ENCODE measurements at regions not wholly inside any gene's neighbourhood (a gene's known extent, or its start where the extent isn't known, plus 50 kb on each side); places are given as distances from the start of the nearest gene placed in this dataset.

DNA sequence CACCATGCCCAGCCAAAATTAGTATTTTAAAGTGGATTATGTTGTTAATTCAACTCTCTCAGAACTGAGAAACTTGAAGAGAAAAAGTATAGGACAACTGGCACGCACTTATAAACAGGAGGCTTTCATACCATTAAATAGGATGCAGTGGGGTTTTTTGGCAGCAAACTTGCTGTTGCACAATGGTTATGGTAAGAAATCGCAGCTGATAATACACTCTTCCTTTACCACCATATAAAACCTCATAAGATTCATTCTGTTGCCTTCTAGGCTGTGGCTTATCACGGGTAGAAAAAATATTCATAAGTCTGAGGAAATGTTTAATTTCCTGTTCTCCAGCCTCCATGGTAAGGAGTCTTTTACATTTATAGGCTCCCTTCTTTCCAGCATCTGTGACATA is 95.3 kb downstream of the TMCO5A start:
- 79% methylated on average over 3 of the region's 3 CpGs for WGBS

GRCh38 chr15:38030609-38031008 is 96.2 kb downstream of the TMCO5A start:
- Histone ChIP-seq H3K36me3 (no peaks in the 10 kb centered on the region), H3K9me3 (no peaks in the 10 kb centered on the region), H3K27me3 (no peaks in the 10 kb centered on the region), H3K4me3 (no peak overlapping the region), H3K27ac (no peak overlapping the region), H3K4me1 (no peaks in the 10 kb centered on the region)
- 94% methylated on average over 4 of the region's 4 CpGs for WGBS
- DNase-seq (ENCODE audit: low spot score in 2 of 2) = no peak
- no peak for TF ChIP-seq EP300 (IDR thresholded peaks at IDR 0.05)

More for the DNA sequence above, 95.3 kb downstream of the TMCO5A start:
- H3K9me3 ChIP-seq = no peaks in the 10 kb centered on the region
- no peaks in the 10 kb centered on the region for H3K4me1 ChIP-seq
- no peak for TF ChIP-seq POLR2AphosphoS5 (IDR thresholded peaks at IDR 0.05)
- no peak for TF ChIP-seq EP300 (IDR thresholded peaks at IDR 0.05)
- no peak for TF ChIP-seq POLR2A (IDR thresholded peaks at IDR 0.05)
- TF ChIP-seq, protein P1, sequence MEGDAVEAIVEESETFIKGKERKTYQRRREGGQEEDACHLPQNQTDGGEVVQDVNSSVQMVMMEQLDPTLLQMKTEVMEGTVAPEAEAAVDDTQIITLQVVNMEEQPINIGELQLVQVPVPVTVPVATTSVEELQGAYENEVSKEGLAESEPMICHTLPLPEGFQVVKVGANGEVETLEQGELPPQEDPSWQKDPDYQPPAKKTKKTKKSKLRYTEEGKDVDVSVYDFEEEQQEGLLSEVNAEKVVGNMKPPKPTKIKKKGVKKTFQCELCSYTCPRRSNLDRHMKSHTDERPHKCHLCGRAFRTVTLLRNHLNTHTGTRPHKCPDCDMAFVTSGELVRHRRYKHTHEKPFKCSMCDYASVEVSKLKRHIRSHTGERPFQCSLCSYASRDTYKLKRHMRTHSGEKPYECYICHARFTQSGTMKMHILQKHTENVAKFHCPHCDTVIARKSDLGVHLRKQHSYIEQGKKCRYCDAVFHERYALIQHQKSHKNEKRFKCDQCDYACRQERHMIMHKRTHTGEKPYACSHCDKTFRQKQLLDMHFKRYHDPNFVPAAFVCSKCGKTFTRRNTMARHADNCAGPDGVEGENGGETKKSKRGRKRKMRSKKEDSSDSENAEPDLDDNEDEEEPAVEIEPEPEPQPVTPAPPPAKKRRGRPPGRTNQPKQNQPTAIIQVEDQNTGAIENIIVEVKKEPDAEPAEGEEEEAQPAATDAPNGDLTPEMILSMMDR (IDR thresholded peaks at IDR 0.05) = no peak
- no peak for DNase-seq (ENCODE audit: low spot score in 2 of 2)
- no peak overlapping the region for H3K4me3 ChIP-seq
- H3K36me3 ChIP-seq = no peaks in the 10 kb centered on the region
- H3K27ac ChIP-seq = no peak overlapping the region
- H3K27me3 ChIP-seq = no peaks in the 10 kb centered on the region

DNA sequence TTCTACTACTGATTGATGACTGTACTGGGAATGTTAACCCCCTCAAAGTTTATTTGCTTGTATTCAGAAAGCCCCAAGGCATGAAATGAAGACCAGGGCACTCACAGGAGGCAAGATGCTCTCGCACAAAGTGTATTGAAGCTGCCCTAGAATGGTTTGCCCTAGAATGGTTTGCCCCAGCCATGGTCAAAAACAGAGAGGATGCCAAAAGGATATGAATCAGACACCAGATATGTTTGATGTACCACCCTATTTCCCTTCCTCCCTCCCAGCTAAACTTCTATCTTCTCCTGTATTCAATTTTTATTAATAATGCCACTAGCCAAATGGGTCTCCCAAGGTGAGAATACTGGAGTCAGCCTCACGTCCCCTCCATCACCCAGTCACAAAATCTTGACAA is 101.3 kb downstream of the TMCO5A start:
- WGBS = 88% methylated on average over 2 of the region's 2 CpGs
- H3K27ac ChIP-seq = no peak overlapping the region
- H3K4me3 ChIP-seq = no peak overlapping the region
- TF ChIP-seq POLR2AphosphoS5 (IDR thresholded peaks at IDR 0.05) = no peak
- H3K36me3 ChIP-seq = no peaks in the 10 kb centered on the region
- H3K27me3 ChIP-seq = no peaks in the 10 kb centered on the region
- H3K9me3 ChIP-seq = no peaks in the 10 kb centered on the region
- no peak for DNase-seq (ENCODE audit: low spot score in 2 of 2)
- no peaks in the 10 kb centered on the region for H3K4me1 ChIP-seq

GRCh38 chr15:38036790-38037338 is 102.4 kb downstream of the TMCO5A start:
- DNase-seq (ENCODE audit: low spot score in 2 of 2) = no peak
- no peak overlapping the region for H3K27ac ChIP-seq
- H3K4me1 ChIP-seq = no peaks in the 10 kb centered on the region
- TF ChIP-seq, protein P1 (IDR thresholded peaks at IDR 0.05) = no peak
- TF ChIP-seq POLR2AphosphoS5 (IDR thresholded peaks at IDR 0.05) (no peak), POLR2A (IDR thresholded peaks at IDR 0.05) (no peak), EP300 (IDR thresholded peaks at IDR 0.05) (no peak)
- no peaks in the 10 kb centered on the region for H3K9me3 ChIP-seq
- WGBS = 77% methylated on average over 3 of the region's 3 CpGs
- H3K4me3 ChIP-seq = no peak overlapping the region
- no peaks in the 10 kb centered on the region for H3K36me3 ChIP-seq
- H3K27me3 ChIP-seq = no peaks in the 10 kb centered on the region

- WGBS = 62% methylated on average over 4 of the region's 4 CpGs
- Histone ChIP-seq H3K4me1 (no peaks in the 10 kb centered on the region), H3K9me3 (no peaks in the 10 kb centered on the region), H3K27ac (no peak overlapping the region), H3K36me3 (no peaks in the 10 kb centered on the region), H3K4me3 (no peak overlapping the region), H3K27me3 (no peaks in the 10 kb centered on the region)
- no peak for DNase-seq (ENCODE audit: low spot score in 2 of 2)
- TF ChIP-seq, protein P1 (IDR thresholded peaks at IDR 0.05) = no peak
Measured at GRCh38 chr15:38038659-38039442, 104.4 kb downstream of the TMCO5A start.

- H3K4me3 ChIP-seq = no peak overlapping the region
- TF ChIP-seq EP300 (IDR thresholded peaks at IDR 0.05) = no peak
- TF ChIP-seq POLR2AphosphoS5 (IDR thresholded peaks at IDR 0.05) = no peak
- no peak for TF ChIP-seq POLR2A (IDR thresholded peaks at IDR 0.05)
- TF ChIP-seq, protein P1 (IDR thresholded peaks at IDR 0.05) = no peak
- H3K9me3 ChIP-seq = no peaks in the 10 kb centered on the region
- no peaks in the 10 kb centered on the region for H3K27me3 ChIP-seq
- no peaks in the 10 kb centered on the region for H3K36me3 ChIP-seq
- H3K27ac ChIP-seq = no peak overlapping the region
- H3K4me1 ChIP-seq = no peaks in the 10 kb centered on the region
- WGBS = 73% methylated on average over 2 of the region's 2 CpGs
- no peak for DNase-seq (ENCODE audit: low spot score in 2 of 2)
Measured at GRCh38 chr15:38040615-38041014, 106.2 kb downstream of the TMCO5A start.

Data from suprapubic skin (tissue), 4 donors.